NCI-H1694 treated with DMSO at 0.1 percent for 48 hours (cell line): ENCODE measurements at regions not wholly inside any gene's neighbourhood (a gene's known extent, or its start where the extent isn't known, plus 50 kb on each side); places are given as distances from the start of the nearest gene placed in this dataset.
A peak's percentile ranks its signal among the peaks of the same experiment; 100 is the strongest.
"Not testable (repeated sequence)": the region's sequence is repeated elsewhere in the genome, so short reads cannot be mapped to it uniquely, and the experiment has no call there.

ENCODE experiments used
- DNase-seq: peaks from one replicate; lab custom pipeline; 2025; lab: John Stamatoyannopoulos, UW

DNA sequence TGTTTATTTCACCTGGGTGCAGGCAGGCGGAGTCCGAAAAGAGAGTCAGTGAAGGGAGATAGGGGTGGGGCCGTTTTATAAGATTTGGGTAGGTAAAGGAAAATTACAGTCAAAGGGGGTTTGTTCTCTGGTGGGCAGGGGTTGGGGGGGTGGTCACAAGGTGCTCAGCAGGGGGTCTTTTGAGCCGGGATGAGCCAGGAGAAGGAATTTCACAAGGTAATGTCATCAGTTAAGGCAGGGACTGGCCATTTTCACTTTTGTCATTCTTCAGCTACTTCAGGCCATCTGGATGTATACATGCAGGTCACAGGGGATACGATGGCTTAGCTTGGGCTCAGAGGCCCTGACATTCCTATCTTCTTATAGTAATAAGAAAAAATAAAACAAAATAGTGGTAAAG lies 220.3 kb upstream of the ZNF608 start:
- not testable (repeated sequence) for DNase-seq

DNA sequence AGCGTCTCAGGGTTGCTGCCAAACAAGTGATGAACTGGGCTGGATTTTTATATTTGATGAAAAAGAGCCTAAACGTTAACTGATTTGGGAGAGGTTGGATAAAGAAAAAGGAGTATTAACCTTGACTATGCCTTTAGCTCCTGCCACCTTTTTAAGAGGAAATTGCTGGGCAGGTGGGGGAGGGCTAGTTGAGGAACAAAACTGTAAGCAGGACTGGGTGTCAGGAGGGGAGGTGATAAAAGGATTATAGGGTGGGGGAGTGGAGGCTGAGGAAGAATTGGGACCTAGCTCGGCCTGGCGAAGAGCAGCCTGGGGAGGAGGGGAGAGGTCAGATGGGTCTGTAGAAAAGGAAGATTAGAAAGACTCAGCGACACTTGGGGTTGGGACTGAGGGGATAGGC lies 223.9 kb upstream of the ZNF608 start:
- not testable (repeated sequence) for DNase-seq

DNA sequence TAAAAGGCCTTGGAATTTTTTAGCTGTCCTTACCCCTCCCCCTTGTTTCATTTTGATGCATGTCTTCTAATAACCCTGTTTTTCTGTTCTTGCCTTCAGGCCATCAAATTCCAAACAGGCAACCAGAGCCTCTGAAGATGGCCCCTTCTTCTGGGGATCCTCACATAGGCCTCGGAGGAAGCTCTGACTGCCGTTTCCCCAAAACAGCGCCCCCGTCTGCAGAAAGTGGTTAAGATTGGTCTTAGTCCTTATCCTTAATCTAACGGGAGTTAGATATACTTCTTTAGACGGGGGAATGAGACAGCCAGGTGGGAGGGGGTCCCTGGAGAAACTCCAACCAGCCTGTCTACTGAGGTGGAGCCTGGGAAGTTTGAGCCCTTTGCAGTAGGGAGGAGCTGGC lies 226.3 kb upstream of the ZNF608 start:
- DNase-seq: no peak

DNA sequence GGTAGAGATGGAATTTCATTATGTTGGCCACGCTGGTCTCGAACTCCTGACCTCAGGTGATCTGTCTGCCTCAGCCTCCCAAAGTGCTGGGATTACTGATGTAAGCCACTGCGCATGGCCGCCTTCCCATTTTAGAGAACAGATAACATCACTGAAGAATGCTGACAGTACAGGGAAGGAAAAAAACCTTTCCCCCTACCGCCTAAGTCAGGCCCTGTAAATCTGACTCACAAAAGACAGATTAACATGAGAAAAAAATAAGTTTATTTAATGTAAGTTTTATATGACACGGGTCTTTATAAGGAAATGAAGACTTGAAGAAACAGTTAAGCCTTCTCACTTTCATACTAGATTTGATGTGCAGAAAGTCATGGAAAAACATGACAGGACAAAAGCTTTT lies 227.2 kb upstream of the ZNF608 start:
- DNase-seq: no peak

DNA sequence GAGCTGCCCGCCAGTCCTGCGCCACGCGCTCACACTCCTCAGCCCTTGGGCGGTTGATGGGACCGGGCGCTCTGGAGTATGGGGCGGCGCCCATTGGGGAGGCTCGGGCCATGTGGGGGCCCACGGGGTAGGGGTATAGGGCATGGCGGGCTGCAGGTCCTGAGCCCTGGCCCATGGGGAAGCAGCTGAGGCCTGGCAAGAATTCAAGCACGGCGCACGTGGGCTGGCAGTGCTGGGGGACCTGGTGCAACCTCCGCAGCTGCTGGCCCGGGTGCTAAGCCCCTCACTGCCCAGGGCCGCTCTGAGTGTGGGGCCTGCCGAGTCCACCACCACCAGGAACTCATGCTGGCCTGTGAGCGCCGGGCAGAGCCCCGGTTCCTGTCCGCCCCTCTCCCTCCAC lies 229.6 kb upstream of the ZNF608 start:
- no peak for DNase-seq

DNA sequence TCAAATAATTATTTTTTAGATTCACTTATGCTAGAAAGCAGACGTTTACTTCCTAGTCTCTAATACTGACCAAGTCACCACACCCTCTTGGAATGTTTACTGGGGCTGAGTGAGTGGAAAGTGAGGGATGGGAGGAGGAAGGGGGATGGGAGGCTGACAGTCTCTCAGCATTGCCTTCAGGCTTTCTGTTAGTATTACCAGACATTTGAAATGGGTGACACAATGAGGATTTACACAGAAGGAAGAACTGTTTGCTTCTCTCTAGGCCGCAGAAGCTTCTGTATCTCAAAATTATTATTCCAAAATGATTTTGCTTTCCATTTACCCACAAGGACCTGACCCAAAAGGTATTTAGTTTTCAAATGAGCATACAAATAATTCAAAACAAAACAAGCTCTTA lies 232.8 kb upstream of the ZNF608 start:
- no peak for DNase-seq

DNA sequence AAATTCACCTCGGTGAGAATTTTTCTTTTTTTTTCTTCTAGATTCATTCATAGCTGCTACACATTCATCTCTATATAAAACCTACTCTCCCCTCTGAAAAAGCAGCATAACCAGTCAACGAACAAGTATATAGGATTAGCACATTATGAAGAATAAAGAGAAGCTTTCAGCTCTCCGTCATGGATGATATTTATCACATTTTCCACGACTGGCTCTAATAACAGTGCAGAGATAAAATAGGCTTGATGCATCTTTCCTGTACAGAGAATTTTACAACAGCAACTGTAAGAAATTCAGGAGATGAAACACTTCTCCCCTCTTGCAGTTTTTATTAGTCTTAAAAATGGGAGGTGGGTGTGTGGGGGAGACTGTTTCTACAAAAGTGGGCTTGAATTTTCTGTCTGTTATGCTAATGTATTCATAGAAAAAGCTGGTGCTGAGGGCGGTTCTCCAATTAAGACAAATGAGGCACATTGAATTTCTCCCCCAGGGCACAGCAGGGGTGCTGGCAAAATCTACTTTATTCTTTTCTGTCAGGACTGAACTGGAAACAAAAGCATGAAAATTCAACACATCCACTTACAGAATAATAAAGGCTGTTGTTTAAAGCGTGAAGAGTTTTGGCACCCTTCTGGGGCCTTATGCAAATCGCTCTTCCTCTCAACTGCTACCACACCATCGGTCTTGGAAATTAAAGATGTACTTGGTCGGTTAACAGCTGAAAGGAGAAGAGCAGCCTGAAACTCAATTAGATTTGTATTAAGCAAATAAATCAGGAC lies 233.9 kb upstream of the ZNF608 start:
- no peak for DNase-seq

DNA sequence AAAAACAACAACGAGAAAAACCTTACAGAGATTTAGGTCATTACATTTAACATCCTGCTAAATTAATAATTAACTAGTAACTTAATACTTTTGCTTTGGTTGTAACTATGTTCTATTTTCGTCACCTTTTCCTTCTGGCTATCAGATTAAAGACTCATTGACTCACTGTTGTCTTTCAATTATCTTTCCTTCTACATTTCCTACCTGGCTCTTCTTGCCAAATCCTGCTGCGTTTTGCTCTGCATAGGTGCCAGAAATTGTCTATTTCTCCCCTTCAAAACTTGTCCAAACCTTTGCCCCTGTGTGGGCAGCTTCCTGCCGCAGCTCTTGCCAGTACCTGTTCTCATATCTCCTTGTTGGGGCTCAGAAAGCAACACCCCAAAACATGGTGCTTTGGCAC lies 235.5 kb upstream of the ZNF608 start:
- no peak for DNase-seq

DNA sequence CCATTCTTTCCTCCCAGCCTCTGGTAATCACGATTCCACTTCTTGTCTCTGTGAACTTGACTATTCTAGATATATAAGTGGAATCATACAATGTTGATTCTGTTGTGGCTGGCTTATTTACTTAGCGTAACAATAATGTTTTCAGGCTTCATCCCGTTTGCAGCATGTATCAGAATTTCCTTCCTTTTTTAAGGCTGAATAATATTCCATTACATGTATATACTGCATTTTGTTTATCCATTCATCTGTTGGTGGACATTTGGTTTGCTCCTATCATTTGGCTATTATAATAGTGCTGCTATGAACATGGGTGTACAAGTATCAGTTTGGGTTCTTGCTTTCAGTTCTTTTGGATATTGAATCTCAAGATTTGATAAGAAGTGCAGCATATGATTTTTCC lies 239.7 kb upstream of the ZNF608 start:
- no peak for DNase-seq

DNA sequence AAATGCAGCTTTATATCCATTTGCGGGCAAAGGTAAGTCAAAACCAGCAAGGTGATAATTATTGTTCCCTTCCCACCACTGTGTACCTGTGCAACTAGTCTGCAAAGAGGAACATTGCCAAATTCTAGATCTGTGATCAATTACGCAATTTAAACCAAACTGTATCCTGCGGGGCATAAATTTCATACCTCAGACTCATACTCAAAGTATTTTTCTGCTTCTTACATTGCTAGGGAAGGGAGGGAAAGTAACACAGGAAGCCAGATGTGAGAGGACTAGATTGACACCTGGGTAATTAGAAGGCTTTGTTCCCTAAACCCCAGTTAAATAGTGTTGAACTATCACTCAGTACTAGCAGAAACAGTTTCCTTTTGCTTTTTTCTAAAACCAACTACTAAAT lies 240.2 kb upstream of the ZNF608 start:
- DNase-seq: no peak

DNA sequence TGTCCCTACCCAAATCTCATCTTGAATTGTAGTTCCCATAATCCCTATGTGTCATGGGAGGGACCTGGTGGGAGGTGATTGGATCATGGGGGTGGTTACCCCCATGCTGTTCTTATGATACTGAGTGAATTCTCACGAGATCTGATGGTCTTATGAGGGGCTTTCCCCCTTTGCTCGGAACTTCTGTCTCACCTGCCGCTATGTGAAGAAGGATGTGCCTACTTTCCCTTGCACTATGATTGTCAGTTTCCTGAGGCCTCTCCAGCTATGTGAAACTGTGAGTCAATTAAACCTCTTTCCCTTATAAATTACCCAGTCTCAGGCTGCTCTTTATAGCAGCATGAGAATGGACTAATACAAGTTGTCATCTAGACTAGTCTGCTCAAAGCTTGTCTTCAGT lies 241.3 kb upstream of the ZNF608 start:
- not testable (repeated sequence) for DNase-seq

DNA sequence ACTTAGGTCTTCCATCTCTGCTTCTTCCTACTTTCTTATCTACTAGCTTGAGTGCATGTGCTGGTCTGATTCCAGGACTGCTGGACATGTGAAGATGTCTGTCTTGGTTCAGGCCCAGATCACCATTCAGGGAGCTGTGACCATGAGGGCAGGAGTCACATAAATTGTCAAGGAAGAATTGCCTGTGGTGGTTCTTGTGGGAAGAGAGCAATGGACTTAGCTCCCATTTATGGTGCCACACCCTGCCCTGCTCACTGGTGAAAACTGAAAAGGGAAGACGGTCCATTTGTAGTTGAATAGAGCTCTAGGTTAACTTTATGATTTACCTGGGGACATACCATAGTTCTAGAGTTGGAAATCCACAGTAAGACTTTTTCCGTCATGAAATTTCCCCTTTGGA lies 244.3 kb upstream of the ZNF608 start:
- no peak for DNase-seq

DNA sequence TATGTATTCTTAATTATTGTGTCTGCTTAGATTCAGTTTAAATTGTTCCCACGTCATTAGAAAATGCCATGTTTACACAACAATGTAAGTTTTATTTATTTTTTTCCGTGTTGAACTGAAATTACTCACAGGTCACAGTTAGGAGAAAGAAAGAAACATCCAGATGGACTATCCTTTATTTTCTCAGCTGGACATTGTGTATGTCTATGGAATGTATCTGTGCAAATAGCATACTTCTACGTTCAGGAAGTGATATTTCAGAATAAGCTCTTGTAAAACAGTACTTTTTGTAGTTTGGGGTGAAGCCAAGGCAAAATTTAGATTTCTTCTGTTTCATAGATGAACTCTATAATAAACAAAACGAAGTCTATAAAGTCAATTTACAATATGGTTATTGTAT lies 249.0 kb upstream of the ZNF608 start:
- DNase-seq: no peak

DNA sequence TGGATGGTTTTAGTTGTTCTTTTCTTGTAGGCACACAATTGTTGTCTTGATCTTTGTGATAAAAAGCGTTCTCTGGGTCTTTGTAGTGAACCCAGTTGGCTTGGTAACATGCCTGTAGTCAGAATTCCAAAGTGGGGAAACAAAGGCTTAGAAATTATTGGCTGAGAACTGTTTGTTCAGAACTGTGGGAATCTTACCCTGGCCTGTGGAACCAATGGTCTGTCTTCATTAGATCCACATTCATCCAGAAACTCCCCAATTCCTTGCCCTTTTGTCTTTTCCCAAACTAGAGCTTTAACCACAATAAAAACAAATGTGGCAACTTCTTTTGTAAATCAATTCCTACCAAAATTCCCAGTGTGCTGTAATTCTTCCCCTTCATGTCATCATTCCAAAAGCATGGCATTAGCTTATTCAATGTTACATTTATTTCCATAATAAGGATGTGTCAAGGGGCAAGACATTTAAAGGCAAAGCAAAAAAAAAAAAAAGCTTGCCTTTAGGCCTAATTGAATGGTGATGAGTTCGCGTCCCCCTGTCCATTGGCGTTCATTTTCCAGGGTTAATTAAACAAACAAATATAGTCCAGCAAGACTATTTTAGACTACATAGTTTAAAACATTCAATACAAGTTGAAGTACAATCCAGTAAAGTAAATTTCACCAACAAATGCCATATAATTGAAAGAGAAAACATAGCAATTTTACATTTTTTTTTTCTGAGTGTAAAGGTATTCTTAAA lies 249.8 kb upstream of the ZNF608 start:
- no peak for DNase-seq

DNA sequence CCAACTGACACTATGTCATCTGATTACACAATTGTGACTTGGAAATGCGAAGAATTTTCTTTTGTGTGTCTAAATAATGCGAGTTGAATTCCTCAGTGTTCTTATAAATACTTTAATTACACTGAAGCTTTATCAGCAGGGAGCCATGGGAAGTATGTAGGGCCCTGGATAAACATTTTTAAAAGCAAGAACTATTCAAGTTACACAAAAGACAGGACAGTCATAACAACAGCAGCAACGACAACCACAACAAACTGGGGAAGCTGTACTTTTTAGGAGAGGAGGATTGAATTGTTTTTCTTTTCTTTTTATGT lies 250.3 kb upstream of the ZNF608 start:
- DNase-seq: no peak

DNA sequence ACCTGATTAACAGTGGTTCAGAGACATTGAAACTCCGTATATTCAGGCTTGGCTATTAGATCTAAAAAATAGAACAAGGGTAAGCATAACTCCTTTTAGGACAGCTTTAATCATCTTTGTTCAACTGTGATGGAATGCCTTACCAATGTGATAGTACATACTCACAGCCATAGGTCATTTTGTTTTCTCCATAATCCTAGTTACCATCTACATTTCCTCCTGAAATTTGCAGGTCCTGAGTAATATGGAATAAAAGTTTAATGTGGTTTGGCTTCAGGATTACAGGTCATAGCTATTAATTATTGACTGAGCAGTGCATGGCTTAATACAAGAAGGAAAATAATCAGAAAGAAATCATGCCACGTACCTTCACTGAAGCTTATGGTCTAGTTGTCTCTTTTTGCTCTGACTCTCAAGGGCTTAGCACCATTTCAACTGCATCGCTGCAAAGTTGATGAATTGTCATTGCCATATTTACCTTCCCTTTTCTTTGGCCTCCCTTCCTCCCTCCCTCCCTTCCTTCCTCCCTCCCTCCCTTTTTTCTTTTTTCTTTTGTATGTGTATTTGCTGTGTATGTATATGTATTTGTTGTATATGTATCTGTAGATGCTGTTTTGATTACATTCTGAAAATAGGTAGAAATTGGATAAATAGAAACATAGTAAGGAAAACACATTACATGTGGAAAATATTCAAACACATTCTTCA lies 250.9 kb upstream of the ZNF608 start:
- DNase-seq: no peak

DNA sequence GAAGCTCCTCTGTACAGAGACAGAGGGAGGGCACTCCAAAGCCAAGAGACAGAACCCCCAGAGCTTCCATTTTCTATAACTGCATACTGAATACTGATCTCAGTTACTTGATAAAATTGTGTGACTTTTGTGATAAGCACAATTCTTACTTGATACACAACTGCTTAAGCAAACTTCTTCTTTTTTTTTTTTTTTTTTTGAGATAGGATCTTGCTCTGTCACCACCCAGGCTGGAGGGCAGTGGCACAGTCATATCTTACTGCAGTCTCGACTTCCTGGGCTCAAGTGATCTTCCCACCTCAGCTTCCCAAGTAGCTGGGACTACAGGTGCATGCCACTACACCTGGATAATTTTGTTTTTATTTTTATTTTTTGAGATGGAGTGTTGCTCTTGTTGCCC lies 252.1 kb upstream of the ZNF608 start:
- no peak for DNase-seq

DNA sequence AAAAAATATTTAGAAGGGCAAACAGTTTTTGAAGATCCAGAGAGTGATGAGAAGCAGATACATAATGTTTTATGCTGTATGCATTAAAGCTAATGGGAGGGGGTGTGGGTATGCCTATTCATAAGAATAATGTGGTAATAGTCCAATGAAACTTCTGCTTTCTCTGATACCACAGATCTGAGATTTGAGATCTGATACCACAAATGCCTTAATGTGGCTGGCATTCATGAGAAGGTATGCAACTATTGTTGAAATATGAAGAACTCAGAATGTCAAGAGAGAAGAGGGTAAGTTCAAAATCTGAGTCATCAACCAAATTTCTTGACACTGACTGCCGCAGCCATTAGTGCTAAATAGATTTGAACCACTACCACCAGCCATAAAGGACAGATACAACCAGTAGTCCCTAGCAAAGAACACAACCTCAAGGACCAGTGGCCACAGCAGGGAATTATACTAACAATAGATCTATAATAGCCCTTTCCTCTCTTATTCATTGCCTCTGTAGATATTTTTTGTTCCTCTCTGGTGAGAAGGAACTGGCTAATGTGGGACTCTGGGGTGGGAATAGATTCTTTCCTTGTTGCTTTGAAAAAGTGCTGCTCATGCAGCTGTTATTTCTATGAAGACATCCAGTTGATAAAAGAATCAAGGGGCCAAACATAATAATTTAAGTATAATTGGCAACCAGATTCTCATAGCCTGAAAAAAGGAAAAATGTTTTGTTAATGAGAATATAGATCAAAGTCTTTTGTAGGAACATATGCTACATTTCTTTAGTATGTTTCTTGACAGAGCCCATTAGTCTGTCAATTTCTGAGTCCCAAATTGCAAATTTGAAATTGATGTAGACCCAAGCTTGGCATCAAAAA lies 256.5 kb upstream of the ZNF608 start:
- no peak for DNase-seq

DNA sequence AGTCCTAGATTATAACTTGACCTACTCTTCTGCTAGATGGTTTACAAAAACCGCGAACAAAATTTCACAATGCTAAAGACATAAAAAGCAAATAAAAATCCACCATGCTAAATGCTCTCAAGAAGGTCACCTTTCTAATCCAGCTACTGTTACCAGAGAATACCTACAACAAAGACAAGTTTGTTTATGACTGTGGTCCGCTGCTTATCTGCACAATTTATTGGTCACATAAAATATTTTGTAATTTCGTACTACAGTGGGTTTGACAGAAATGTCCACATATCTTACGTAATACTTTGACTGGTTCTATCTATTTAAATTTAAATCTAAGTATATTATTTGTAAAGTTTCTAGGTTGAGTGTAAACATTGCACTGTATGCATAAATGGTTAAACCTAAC lies 257.6 kb upstream of the ZNF608 start:
- no peak for DNase-seq

DNA sequence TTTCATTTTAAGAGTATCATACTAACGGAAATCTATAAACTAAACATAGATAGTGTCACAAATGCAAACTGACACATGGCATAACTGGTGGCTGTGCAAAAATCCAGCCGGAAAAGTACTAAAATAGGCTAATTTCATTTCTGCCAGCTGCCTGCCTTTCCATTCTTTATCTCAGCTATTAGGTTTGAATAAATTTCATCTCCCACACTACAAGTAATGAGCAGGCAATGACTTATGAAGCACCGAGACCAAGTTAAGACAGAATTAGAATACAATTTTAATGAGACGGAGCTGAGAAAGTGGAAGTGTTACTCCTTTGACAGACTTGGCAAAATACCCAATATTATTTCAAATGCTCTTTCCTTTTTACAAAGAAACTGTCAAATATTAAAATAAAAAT lies 258.8 kb upstream of the ZNF608 start:
- peak; percentile 18 for DNase-seq

DNA sequence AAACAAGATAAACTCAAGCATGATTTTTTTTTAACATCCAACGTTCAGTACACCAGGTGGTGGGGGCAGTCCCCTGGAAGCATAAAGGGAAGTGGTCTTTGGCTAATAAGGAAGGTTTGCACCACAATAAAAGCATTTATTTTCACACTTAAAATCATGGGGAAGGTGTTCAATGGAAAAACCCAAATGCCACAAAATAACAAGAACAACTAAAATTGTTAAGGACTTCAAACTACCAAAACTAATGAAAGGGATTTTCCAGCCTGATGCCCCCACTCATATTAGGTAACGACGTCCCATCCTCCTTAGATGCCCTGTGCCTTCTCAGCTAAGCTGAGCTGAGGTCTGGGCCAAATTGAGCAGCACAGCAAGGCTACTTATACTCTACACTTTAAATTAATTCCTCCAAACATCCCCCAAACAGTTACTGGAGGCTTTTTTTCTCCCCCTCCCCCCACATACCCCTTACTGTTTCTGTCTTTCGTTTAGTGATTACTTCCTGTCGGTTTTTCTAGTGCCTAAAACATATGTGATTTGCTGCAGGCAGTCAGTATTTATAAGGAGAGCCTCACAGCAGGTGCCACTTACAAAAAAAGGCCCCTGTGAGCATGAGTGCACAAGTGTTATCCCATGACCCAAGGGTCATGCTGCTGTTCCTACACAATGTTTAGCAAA lies 259.7 kb upstream of the ZNF608 start:
- no peak for DNase-seq

DNA sequence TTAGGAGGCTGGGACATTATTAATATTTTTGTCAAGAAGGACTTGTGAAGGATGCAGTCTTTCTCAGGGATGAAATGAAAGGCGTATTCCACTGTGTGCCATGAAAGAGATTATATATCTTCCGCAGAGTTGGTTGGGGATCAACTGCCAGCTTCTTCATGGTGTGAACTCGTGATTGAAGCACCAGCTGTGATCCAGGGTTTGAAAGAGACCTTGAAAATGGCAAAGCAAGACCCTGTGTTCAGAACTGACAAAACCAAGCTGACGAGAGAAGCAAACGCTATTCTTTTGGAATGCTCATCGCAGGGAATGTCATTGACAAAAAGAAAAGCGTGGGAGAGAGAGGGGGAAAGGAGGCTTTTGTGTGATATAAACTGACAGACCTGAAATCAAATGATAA lies 263.9 kb upstream of the ZNF608 start:
- DNase-seq: no peak
